NCI-H128 (cell line): ENCODE measurements at regions not wholly inside any gene's neighbourhood (a gene's known extent, or its start where the extent isn't known, plus 50 kb on each side); places are given as distances from the start of the nearest gene placed in this dataset.
"Not testable (repeated sequence)": the region's sequence is repeated elsewhere in the genome, so short reads cannot be mapped to it uniquely, and the experiment has no call there.

ENCODE experiments used
- DNase-seq: peaks from one replicate; lab custom pipeline; 2025; ENCODE audit not compliant: unreplicated experiment; lab: John Stamatoyannopoulos, UW

GRCh38 chr1:58966917-58967740, 183.3 kb upstream of the JUN start:
- DNase-seq, result no peak

- no peak for DNase-seq
Measured at GRCh38 chr1:58968360-58968952, 184.6 kb upstream of the JUN start.

- not testable (repeated sequence) for DNase-seq
Measured at GRCh38 chr1:58969176-58969575, 185.3 kb upstream of the JUN start.

GRCh38 chr1:58971629-58972140, 187.8 kb upstream of the JUN start:
- no peak for DNase-seq

- no peak for DNase-seq
Measured at GRCh38 chr1:58975888-58976287, 192.0 kb upstream of the JUN start.

- no peak for DNase-seq
Measured at GRCh38 chr1:58976294-58976693, 192.4 kb upstream of the JUN start.

- no peak for DNase-seq
Measured at GRCh38 chr1:58977598-58977997, 193.8 kb upstream of the JUN start.

- DNase-seq, result no peak
Measured at GRCh38 chr1:58978096-58978495, 194.2 kb upstream of the JUN start.

- DNase-seq, result no peak
Measured at GRCh38 chr1:58979086-58979485, 195.2 kb upstream of the JUN start.

- no peak for DNase-seq
Measured at GRCh38 chr1:58979677-58980076, 195.8 kb upstream of the JUN start.

GRCh38 chr1:58981392-58981791, 197.5 kb upstream of the JUN start:
- no peak for DNase-seq

GRCh38 chr1:58982259-58982998, 198.6 kb upstream of the JUN start:
- DNase-seq, result no peak

- no peak for DNase-seq
Measured at GRCh38 chr1:58983162-58983561, 199.3 kb upstream of the JUN start.

- no peak for DNase-seq
Measured at GRCh38 chr1:58983633-58984245, 199.9 kb upstream of the JUN start.

- no peak for DNase-seq
Measured at GRCh38 chr1:58986996-58987767, 203.3 kb upstream of the JUN start.

- DNase-seq, result no peak
Measured at GRCh38 chr1:58988752-58989151, 204.9 kb upstream of the JUN start.

- no peak for DNase-seq
Measured at GRCh38 chr1:58989845-58990244, 206.0 kb upstream of the JUN start.

GRCh38 chr1:58991305-58991704, 207.5 kb upstream of the JUN start:
- DNase-seq, result no peak

GRCh38 chr1:58992643-58993042, 208.8 kb upstream of the JUN start:
- no peak for DNase-seq

GRCh38 chr1:58993403-58993802, 209.6 kb upstream of the JUN start:
- no peak for DNase-seq

- no peak for DNase-seq
Measured at GRCh38 chr1:58994664-58995063, 210.8 kb upstream of the JUN start.
